VCaP (cell line): ENCODE measurements at regions not wholly inside any gene's neighbourhood (a gene's known extent, or its start where the extent isn't known, plus 50 kb on each side); places are given as distances from the start of the nearest gene placed in this dataset.

ENCODE experiments used
- H3K27ac ChIP-seq: fragments of 450-650 bp; 2 replicates; pipeline ENCODE4 v1.5.1; 2017
- TF ChIP-seq, protein P1 (sequence below): fragments of 450-650 bp; conservative IDR thresholded peaks from 2 replicates; pipeline ENCODE4 v1.5.1; 2017; ENCODE audit warnings: mild to moderate bottlenecking, moderate library complexity

GRCh38 chr14:84195514-84195913 is 1334.4 kb upstream of the FLRT2 start:
- no peak overlapping the region for H3K27ac ChIP-seq
- TF ChIP-seq, protein P1, sequence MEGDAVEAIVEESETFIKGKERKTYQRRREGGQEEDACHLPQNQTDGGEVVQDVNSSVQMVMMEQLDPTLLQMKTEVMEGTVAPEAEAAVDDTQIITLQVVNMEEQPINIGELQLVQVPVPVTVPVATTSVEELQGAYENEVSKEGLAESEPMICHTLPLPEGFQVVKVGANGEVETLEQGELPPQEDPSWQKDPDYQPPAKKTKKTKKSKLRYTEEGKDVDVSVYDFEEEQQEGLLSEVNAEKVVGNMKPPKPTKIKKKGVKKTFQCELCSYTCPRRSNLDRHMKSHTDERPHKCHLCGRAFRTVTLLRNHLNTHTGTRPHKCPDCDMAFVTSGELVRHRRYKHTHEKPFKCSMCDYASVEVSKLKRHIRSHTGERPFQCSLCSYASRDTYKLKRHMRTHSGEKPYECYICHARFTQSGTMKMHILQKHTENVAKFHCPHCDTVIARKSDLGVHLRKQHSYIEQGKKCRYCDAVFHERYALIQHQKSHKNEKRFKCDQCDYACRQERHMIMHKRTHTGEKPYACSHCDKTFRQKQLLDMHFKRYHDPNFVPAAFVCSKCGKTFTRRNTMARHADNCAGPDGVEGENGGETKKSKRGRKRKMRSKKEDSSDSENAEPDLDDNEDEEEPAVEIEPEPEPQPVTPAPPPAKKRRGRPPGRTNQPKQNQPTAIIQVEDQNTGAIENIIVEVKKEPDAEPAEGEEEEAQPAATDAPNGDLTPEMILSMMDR = no peak

- no peak overlapping the region for H3K27ac ChIP-seq
- TF ChIP-seq, protein P1 = no peak
Observed at GRCh38 chr14:84197704-84198103, 1332.2 kb upstream of the FLRT2 start.

- TF ChIP-seq, protein P1 = no peak
- no peak overlapping the region for H3K27ac ChIP-seq
Observed at GRCh38 chr14:84202486-84202885, 1327.5 kb upstream of the FLRT2 start.

- TF ChIP-seq, protein P1 = no peak
- H3K27ac ChIP-seq = no peak overlapping the region
Observed at GRCh38 chr14:84203896-84204295, 1326.0 kb upstream of the FLRT2 start.

- H3K27ac ChIP-seq = no peak overlapping the region
- TF ChIP-seq, protein P1 = no peak
Observed at GRCh38 chr14:84208451-84208850, 1321.5 kb upstream of the FLRT2 start.

GRCh38 chr14:84209031-84209430 is 1320.9 kb upstream of the FLRT2 start:
- TF ChIP-seq, protein P1 = no peak
- no peak overlapping the region for H3K27ac ChIP-seq

GRCh38 chr14:84217066-84217465 is 1312.9 kb upstream of the FLRT2 start:
- TF ChIP-seq, protein P1 = no peak
- H3K27ac ChIP-seq = no peak overlapping the region

DNA sequence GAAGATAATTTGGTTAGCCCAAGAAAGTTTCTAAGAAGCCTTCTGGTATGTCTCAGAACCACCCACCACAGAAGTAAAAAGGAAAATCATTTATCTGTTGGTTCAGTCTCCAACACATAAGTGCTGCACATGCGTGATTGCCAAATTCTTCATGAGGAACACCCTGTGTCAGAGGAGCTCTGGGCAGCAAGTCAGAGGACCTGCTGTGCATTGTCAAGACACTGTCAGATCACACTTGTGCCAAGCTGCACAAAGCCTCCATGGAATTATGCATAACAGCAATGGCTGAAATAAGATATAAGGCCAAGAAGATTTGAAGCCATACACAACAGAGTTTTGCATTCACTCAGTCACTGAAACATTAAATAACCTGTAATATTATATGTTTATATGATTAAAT is 1304.7 kb upstream of the FLRT2 start:
- TF ChIP-seq, protein P1 = no peak
- no peak overlapping the region for H3K27ac ChIP-seq
